Femur (tissue), 1 donor: ENCODE measurements at regions not wholly inside any gene's neighbourhood (a gene's known extent, or its start where the extent isn't known, plus 50 kb on each side); places are given as distances from the start of the nearest gene placed in this dataset.
"Not testable (repeated sequence)": the region's sequence is repeated elsewhere in the genome, so short reads cannot be mapped to it uniquely, and the experiment has no call there.

Experiments used
- DNase-seq: peaks from one replicate; pipeline ENCODE4 v3.0.0-alpha.2; 2017

- not testable (repeated sequence) for DNase-seq
Measured at GRCh38 chr5:100364757-100365478, 170.3 kb upstream of the FAM174A start.

- not testable (repeated sequence) for DNase-seq
Measured at GRCh38 chr5:100364343-100364742, 170.8 kb upstream of the FAM174A start.

GRCh38 chr5:100359998-100360397 is 175.2 kb upstream of the FAM174A start:
- DNase-seq, result not testable (repeated sequence)

- DNase-seq, result not testable (repeated sequence)
Measured at GRCh38 chr5:100346269-100346668, 188.9 kb upstream of the FAM174A start.

GRCh38 chr5:100341485-100341884 is 193.7 kb upstream of the FAM174A start:
- DNase-seq, result not testable (repeated sequence)

- no peak for DNase-seq
Measured at GRCh38 chr5:100322483-100322882, 212.7 kb upstream of the FAM174A start.

- DNase-seq, result no peak
Measured at GRCh38 chr5:100319885-100320284, 215.3 kb upstream of the FAM174A start.

- no peak for DNase-seq
Measured at GRCh38 chr5:100313657-100314056, 221.5 kb upstream of the FAM174A start.

- DNase-seq, result no peak
Measured at GRCh38 chr5:100311806-100312205, 223.4 kb upstream of the FAM174A start.

- no peak for DNase-seq
Measured at GRCh38 chr5:100306000-100306399, 229.2 kb upstream of the FAM174A start.

- no peak for DNase-seq
Measured at GRCh38 chr5:100303216-100303615, 232.0 kb upstream of the FAM174A start.

GRCh38 chr5:100299261-100299660 is 235.9 kb upstream of the FAM174A start:
- DNase-seq, result no peak

GRCh38 chr5:100276071-100276470 is 259.1 kb upstream of the FAM174A start:
- no peak for DNase-seq

GRCh38 chr5:100275631-100276030 is 259.5 kb upstream of the FAM174A start:
- DNase-seq, result no peak

- DNase-seq, result no peak
Measured at GRCh38 chr5:100273846-100274580, 261.2 kb upstream of the FAM174A start.

GRCh38 chr5:100270023-100270771 is 265.0 kb upstream of the FAM174A start:
- no peak for DNase-seq

- DNase-seq, result no peak
Measured at GRCh38 chr5:100260968-100261367, 274.2 kb upstream of the FAM174A start.

- no peak for DNase-seq
Measured at GRCh38 chr5:100252944-100253343, 282.2 kb upstream of the FAM174A start.

- no peak for DNase-seq
Measured at GRCh38 chr5:100252037-100252436, 283.1 kb upstream of the FAM174A start.

- DNase-seq, result no peak
Measured at GRCh38 chr5:100249884-100250269, 285.3 kb upstream of the FAM174A start.

- DNase-seq, result no peak
Measured at GRCh38 chr5:100249211-100249883, 285.8 kb upstream of the FAM174A start.

GRCh38 chr5:100232736-100233135 is 302.4 kb upstream of the FAM174A start:
- DNase-seq, result no peak

GRCh38 chr5:100188778-100189177 is 346.4 kb upstream of the FAM174A start:
- no peak for DNase-seq
